ENCODE measurements at regions not wholly inside any gene's neighbourhood (a gene's known extent, or its start where the extent isn't known, plus 50 kb on each side); places are given as distances from the start of the nearest gene placed in this dataset.

GRCh38 chr13:97798171-97798821, 155.2 kb upstream of the IPO5 start:
- SMC1A ChIA-PET (ENCODE audit: uncharacterized antibody, unreplicated experiment), result interaction anchor here (0.6 to 1.3 kb wide), 3 partner anchors 21 to 1245 kb away, joined by 3 to 4 read pairs (median 3); no protein-coding TSS in a partner anchor
- POLR2A ChIA-PET, result no interaction called here
- H2AFZ ChIP-seq (ENCODE audit: control insufficient read depth, low read depth, low read length), result no peak overlapping the region
- no peaks in the 10 kb centered on the region for H3K27me3 ChIP-seq (replicated peaks in 1 of 2; ENCODE audit: control insufficient read depth in 2 of 2, insufficient read depth in 2 of 2, low read length in 1 of 2)
- H3K4me1 ChIP-seq (ENCODE audit: control insufficient read depth, insufficient read depth, low read length), result no peaks in the 10 kb centered on the region
- no peaks in the 10 kb centered on the region for H4K20me1 ChIP-seq (ENCODE audit: control insufficient read depth, insufficient read depth)
- DNase-seq (ENCODE audit: low read depth, low spot score) (no peak), ATAC-seq (no peak), FAIRE-seq (no peak)
- in situ Hi-C loops (cut with MboI) (no loop called here), intact Hi-C loops (cut with micrococcal nuclease; ENCODE audit: unreplicated experiment) (no loop called here)
- H3K9ac ChIP-seq (ENCODE audit: control insufficient read depth, insufficient read depth, low read length), result no peak overlapping the region
- WGBS (ENCODE audit: insufficient coverage, insufficient replicate concordance, low lambda C conversion rate, missing lambda C conversion rate), result 85% methylated on average over 7 of the region's 7 CpGs
- H3K36me3 ChIP-seq (ENCODE audit: control insufficient read depth in 2 of 2, insufficient read depth in 2 of 2, low read length in 1 of 2), result no peaks in the 10 kb centered on the region
- no peaks in the 10 kb centered on the region for H3K79me2 ChIP-seq (ENCODE audit: control insufficient read depth, insufficient read depth, low read length)
- CTCF ChIA-PET, result interaction anchor here (0.9 to 5.3 kb wide), 4 partner anchors 17 to 113 kb away, joined by 3 to 26 read pairs (median 4); no protein-coding TSS in a partner anchor
- no peaks in the 10 kb centered on the region; the same call in 2 of the 3 replicates for H3K9me3 ChIP-seq (replicated peaks; ENCODE audit: control insufficient read depth, insufficient read depth, low read length)
- TF ChIP-seq STAT3 (IDR thresholded peaks at IDR 0.05; ENCODE audit: low read depth, low read length), result no peak
- no peak for TF ChIP-seq ZBTB33 (IDR thresholded peaks at IDR 0.05)
- no peak for TF ChIP-seq FOXM1 (IDR thresholded peaks at IDR 0.05; ENCODE audit: low read depth, low read length)
- TF ChIP-seq JUND (IDR thresholded peaks at IDR 0.05; ENCODE audit: low read depth, low read length), result no peak
- no peak for TF ChIP-seq RELB (IDR thresholded peaks at IDR 0.05; ENCODE audit: low read depth)
- no peak for TF ChIP-seq ZNF687 (IDR thresholded peaks at IDR 0.05)
- TF ChIP-seq MYB (IDR thresholded peaks at IDR 0.05; ENCODE audit: borderline replicate concordance, low read depth, low read length), result no peak
- no peak for TF ChIP-seq MTA3 (IDR thresholded peaks at IDR 0.05; ENCODE audit: borderline replicate concordance, low read length)
- no peak for TF ChIP-seq TAF1 (IDR thresholded peaks at IDR 0.05; ENCODE audit: borderline replicate concordance, low read depth, low read length)
- no peak for TF ChIP-seq ZNF274 (IDR thresholded peaks at IDR 0.05; ENCODE audit: insufficient read depth, insufficient read length)
- no peak for TF ChIP-seq POLR2A (IDR thresholded peaks at IDR 0.05; ENCODE audit: low read depth, low read length)
- TF ChIP-seq ASH2L (IDR thresholded peaks at IDR 0.05; ENCODE audit: borderline replicate concordance, low read depth), result no peak
- no peak for TF ChIP-seq CHD1 (IDR thresholded peaks at IDR 0.05; ENCODE audit: low read depth, low read length)
- TF ChIP-seq HDAC2 (IDR thresholded peaks at IDR 0.05), result no peak
- H3K27ac ChIP-seq (ENCODE audit: control insufficient read depth, insufficient read depth), result no peak overlapping the region
- no peak overlapping the region for H3K4me3 ChIP-seq
- no peak overlapping the region for H3K4me2 ChIP-seq (ENCODE audit: control insufficient read depth, insufficient read depth)
- RAD21 ChIA-PET (ENCODE audit: unreplicated experiment), result no interaction called here
- no TSS peak for BruUV-seq (replicated peaks)

Data from GM12878 (cell line).